GM18870 (cell line): ENCODE measurements at regions not wholly inside any gene's neighbourhood (a gene's known extent, or its start where the extent isn't known, plus 50 kb on each side); places are given as distances from the start of the nearest gene placed in this dataset.
"Not testable (repeated sequence)": the region's sequence is repeated elsewhere in the genome, so short reads cannot be mapped to it uniquely, and the experiment has no call there.

ENCODE experiments used
- ATAC-seq: cut with Tn5 transposase; IDR thresholded peaks from one replicate; pipeline ENCODE4 v1.9.1; 2021; ENCODE audit warnings: moderate library complexity; ENCODE audit not compliant: unreplicated experiment

GRCh38 chr10:130973127-130973839, 338.2 kb downstream of the TCERG1L start:
- ATAC-seq: no peak

- ATAC-seq: no peak
These were observed 337.4 kb downstream of the TCERG1L start for GRCh38 chr10:130974166-130974565.

- ATAC-seq: not testable (repeated sequence)
These were observed 336.2 kb downstream of the TCERG1L start for GRCh38 chr10:130975351-130975750.

GRCh38 chr10:130982802-130983201, 328.7 kb downstream of the TCERG1L start:
- ATAC-seq: no peak

- ATAC-seq: no peak
These were observed 327.8 kb downstream of the TCERG1L start for GRCh38 chr10:130983749-130984148.

GRCh38 chr10:130984686-130985085, 326.8 kb downstream of the TCERG1L start:
- ATAC-seq: no peak

- no peak for ATAC-seq
These were observed 326.3 kb downstream of the TCERG1L start for GRCh38 chr10:130985158-130985753.

- no peak for ATAC-seq
These were observed 324.7 kb downstream of the TCERG1L start for GRCh38 chr10:130986846-130987245.

GRCh38 chr10:130987401-130987800, 324.1 kb downstream of the TCERG1L start:
- ATAC-seq: no peak

- no peak for ATAC-seq
These were observed 321.8 kb downstream of the TCERG1L start for GRCh38 chr10:130989670-130990232.

GRCh38 chr10:130990486-130990885, 321.0 kb downstream of the TCERG1L start:
- ATAC-seq: no peak

- ATAC-seq: no peak
These were observed 318.6 kb downstream of the TCERG1L start for GRCh38 chr10:130992802-130993523.

GRCh38 chr10:130993612-130994011, 317.9 kb downstream of the TCERG1L start:
- ATAC-seq: no peak

- ATAC-seq: no peak
These were observed 317.3 kb downstream of the TCERG1L start for GRCh38 chr10:130994191-130994590.

- no peak for ATAC-seq
These were observed 316.7 kb downstream of the TCERG1L start for GRCh38 chr10:130994845-130995244.

- no peak for ATAC-seq
These were observed 314.1 kb downstream of the TCERG1L start for GRCh38 chr10:130997267-130998045.

GRCh38 chr10:130998046-130998435, 313.5 kb downstream of the TCERG1L start:
- no peak for ATAC-seq

GRCh38 chr10:130998642-130999041, 312.9 kb downstream of the TCERG1L start:
- ATAC-seq: no peak

- ATAC-seq: no peak
These were observed 311.9 kb downstream of the TCERG1L start for GRCh38 chr10:130999376-131000202.

- no peak for ATAC-seq
These were observed 311.3 kb downstream of the TCERG1L start for GRCh38 chr10:131000244-131000643.
